Neural progenitor cell (in vitro differentiated cells): ENCODE measurements at regions not wholly inside any gene's neighbourhood (a gene's known extent, or its start where the extent isn't known, plus 50 kb on each side); places are given as distances from the start of the nearest gene placed in this dataset.

Source experiments
- CTCF ChIP-seq: fragments of 200-600 bp; sonication (generic); IDR thresholded peaks from 2 replicates; pipeline ENCODE4 v1.5.1; 2017; ENCODE audit warnings: antibody characterized with exemption, mild to moderate bottlenecking
- EZH2 ChIP-seq: fragments of 200-600 bp; sonication (generic); IDR thresholded peaks from 2 replicates; pipeline ENCODE4 v1.6.1; 2017; ENCODE audit warnings: antibody characterized with exemption, mild to moderate bottlenecking, moderate library complexity
- EZH2phosphoT487 ChIP-seq: fragments of 200-600 bp; sonication (generic); IDR thresholded peaks from 2 replicates; pipeline ENCODE4 v1.6.1; 2017; ENCODE audit warnings: antibody characterized with exemption

- TF ChIP-seq CTCF (no peak), EZH2 (no peak), EZH2phosphoT487 (no peak)
Measured at GRCh38 chr11:38332046-38332445, 1734.0 kb upstream of the RAG2 start.
